CD4-positive, alpha-beta T cell treated with Interleukin-21 for 1 hour (primary cell): ENCODE measurements at regions not wholly inside any gene's neighbourhood (a gene's known extent, or its start where the extent isn't known, plus 50 kb on each side); places are given as distances from the start of the nearest gene placed in this dataset.
"Not testable (repeated sequence)": the region's sequence is repeated elsewhere in the genome, so short reads cannot be mapped to it uniquely, and the experiment has no call there.

ENCODE experiments used
- DNase-seq: peaks from one replicate; pipeline ENCODE4 v3.0.0-alpha.2; 2020

DNA sequence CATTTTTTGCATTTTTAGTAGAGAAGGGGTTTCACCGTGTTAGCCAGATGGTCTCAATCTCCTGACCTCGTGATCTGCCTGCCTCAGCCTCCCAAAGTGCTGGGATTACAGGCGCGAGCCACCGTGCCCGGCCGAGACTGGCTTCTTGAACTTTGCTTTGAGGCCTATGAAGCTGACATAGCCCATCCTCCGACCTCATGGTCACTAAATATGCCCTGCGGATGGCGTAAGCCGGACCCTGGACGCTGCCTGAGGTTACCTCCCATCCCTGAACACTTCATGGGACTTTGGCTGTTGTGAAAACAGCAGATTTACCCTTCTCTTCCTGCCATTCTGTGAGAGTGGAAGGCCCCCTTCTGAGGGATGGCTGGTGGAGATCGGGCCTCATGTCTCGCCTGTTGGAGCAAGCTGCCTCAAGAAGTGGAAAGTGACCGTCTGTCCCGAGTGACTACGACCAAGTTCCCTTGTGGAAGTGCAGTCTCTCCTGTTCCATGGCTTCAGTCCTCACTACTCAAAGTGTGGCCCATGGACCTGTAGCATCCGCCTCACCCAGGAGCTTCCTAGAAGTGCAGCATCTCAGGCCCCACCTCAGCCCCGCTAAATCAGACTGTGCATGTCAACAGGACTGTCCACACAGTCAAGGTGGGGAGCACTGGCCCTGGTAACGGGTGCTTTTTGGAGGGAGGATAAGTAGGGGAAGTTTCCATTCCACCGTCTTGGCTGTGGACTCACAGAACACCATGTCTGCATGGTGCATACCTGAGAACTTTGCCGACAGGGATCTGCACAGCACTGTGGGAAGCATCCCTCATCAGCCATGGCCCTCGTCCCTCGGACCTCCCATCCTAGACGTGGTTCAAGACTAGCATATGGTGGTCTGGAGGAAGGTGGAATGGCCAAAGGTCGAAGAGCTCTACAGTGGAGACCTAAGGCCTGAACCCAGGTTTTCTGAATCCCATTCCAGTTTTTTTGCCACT is 210.5 kb upstream of the SHH start:
- DNase-seq = no peak

DNA sequence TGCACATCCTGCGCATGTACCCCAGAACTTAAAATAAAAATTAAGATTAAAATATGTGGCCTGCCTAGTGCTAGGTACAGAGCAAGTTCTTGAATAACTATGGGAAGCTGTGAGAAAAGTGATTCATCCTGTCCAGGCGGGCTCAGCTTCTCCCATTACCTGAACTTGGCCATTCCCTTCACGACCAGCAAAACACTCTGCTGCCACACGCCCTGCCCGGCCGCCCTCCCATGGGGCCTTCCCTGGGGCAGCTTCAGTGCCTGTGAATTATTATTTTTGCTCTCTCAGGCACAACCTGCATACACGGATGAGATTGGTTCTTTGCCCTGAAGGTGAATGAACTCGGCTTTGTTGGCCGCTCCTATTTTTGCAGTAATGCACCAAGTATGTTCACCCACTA is 209.2 kb upstream of the SHH start:
- DNase-seq = no peak

DNA sequence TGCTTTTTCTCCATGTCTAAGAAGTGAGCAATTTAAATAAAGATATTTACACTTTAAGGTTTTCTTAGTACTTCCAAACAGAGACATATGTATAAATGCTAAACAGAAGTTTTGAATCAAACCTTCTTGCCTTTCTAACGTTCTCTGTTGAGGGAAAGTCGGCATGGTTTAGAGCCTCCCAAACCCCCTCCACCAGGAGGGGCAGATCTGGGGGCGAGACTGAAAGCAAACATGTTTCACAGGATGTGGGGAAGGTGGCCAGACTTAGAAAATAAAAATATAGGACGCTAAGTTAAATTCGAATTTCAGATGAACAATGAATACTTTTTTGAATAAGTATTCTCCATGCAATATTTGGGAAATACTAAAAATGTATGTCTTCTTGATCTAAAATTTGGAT is 208.3 kb upstream of the SHH start:
- no peak for DNase-seq

DNA sequence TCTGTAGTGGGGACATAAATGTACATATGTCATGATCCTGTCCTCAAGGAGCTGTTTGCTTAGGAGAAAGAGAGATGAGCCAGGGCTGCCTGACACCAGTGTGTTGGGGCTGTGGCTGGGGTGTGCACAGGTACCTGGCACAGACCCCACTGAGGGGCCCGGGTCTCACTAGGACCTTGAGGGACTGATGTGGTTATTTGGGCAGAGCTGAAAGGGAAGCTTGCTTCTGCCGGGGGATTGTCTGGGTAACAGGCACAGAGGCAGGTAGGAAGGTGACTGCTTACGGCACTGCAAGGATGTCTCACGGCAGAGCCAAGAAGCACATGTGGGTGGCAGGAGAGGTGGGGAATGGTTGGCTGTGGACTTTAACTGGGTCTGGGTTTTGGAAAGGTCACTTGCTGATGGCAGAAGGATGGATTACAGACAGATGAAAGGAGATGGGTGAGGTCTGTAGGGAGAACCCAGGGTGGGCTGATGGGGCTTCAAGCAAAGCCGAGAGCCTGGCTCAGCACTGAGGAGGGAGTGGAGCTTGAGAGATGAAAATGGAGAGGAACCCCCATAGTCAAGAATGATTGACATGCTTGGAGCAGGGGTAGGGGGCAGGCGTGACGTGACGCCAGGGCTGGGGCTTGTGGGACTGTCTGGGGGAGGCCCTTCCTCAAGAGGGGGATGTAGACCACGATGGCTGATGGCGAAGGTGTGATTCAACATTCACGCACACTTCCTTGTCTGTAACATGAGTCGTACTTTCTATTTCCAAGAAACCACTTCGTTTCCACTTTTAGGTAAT is 207.7 kb upstream of the SHH start:
- DNase-seq = no peak

DNA sequence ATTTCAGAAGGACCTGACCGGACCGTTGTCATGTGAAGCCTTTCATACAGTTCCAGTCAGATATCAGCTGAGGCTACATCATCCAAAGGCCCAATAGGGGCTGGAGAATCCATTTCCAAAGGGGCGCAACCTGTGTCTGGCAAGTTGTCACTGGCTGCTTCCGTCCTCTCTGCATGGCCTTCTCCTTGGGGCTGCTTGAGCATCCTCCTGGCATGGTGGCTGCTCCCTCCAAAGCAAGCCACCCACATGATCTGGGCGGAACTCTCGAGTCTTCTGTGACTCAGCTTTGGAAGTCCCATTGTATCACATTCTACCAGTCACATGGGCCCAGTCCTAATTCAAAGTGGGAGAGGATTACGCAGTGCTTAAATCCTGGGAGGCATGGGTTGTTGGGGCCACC is 207.0 kb upstream of the SHH start:
- no peak for DNase-seq

DNA sequence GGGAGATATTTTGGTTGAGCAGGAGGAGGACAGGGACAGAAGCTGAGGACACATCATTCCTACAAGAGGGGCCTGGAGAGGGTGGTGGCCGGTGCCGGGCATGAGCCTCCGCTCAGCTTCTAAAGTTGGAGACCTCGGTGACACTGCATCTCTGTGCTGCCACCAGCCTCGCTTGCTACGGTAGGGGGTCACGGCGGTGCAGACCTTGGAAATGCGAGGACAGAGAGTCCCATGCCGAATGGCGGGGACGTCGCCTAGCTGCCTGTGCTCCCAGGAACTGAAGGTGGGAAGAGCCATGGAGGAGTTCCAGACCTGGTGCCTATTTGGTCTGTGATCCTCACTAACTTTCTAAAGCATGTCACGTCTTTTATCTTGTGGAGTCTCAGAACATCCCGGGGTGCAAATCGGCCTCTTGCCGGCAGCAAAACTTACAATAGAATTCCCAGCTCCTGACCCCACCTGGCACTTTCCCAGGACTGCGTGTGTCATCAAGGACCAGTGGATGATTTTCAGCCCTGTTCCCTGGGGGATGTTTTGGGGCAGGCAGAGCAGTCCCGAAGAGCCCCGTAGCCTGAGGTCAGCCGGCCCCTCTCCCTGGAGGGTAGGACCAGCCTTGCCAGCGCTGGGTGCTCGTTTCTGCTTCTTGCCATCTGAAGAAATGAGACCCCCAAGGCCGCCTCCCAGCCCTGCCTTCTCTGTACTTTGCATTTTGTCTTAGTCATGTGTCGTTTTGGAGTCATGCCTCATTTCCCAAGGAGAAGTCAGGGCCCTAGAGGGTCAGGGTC is 205.8 kb upstream of the SHH start:
- no peak for DNase-seq

DNA sequence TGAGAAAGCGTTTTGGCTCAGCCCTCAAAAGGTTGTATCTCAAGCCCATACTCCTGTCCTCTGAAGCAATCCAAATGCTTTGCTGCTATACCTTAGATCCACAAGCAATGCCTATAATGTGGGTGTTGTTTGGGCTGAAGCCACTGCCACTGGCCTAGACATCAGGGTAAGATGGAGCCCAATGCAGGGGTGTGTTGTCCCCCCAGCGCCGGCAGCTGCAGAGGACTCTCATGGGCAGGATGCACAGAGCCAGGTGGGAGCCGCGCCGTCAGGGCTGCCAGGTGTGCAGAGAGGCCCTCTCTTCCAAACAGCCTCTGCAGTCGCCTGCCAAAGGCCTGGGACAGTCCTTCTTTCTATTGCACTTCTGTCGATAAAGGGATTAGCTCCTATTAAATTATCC is 205.2 kb upstream of the SHH start:
- no peak for DNase-seq

DNA sequence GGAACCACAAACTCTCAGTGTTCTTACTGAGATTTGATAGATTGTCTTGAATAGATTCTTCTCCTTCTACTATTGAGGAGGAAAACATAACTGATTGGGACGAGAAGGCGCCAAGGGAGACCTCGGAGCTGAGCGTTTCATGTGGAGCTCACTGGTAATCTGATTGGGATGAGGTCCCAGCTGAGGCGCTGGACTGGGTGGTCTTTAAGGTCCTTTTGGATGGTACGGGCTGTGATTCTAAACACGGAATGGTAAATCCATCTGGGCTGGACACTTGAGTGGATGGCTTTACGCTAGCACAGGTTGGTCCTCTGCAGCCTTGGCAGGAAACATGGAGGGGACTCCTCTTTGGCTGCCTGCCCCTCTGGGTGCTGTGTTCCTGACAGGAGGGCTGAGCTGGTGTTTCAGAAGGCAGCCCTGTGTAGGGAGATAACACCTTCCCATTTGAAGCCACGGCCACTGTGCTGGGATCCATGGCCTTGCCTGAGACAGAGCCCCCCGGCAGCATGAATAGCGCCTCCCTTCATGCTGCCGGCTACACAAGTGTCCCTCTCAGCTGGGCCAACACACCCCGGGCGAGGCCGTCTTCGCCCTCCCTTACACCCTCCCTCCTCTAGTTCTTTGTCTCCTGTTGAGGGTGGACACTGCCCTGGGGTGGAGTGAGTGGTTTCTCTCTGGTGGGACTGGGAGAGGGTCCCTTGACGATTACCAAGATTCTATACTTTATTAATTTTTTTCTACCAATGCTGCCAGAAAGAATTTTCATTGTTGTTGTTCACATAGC is 203.2 kb upstream of the SHH start:
- DNase-seq = no peak

DNA sequence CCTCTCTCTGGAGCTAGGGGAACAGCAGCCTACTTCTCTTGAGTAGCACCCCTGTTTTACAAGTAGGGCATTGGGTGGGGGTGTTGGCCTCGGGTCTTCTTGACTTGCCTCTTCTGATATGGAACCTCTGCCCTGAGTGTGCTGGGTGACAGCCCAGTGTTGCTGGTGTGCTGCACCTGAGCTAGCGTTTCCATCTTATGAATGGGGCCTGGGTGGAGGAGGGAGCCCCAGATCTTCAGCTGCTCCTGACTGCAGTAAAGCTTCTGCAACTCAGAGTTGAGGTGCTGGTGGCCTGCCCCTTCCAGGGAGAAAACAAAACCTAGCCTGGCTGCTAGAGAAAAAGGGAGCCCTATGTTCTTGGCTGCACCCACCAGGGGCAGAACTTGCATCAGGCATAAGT is 202.5 kb upstream of the SHH start:
- no peak for DNase-seq

DNA sequence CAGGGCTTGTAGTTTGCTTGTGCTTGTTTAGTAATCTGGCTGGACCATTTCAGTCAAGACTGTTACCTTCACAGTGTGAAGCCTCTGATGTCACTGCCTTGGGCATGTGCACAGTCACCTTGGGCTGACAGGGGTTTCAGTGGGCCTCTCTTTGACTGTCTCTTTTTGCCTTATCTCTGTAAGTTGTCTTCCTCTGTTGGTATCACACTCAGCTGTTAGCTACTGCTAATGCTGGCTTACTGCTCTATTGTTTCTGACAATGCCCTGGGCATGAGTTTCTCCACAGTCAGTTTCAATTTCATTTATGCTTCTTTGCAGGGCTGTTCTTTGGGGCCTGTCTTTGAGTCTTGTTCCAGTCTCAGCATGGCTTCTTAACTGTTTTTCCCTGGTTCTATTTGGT is 201.9 kb upstream of the SHH start:
- DNase-seq = no peak

DNA sequence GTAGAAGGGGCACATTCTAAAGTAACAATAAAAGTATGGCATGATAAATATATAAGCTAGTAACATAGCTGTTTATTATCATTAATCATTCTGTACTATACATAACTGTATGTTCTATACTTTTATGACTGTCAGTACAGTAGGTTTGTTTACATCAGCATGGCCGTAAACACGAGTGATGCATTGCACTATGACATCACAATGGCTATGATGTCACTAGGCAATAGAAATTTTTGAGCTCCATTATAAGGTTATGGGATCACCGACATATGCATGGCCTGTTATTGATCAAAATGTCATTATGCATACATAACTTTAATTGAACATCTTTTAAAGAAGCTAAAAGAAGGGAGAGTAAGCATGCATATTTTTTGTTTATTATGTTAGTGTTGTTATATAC is 200.1 kb upstream of the SHH start:
- DNase-seq = no peak

DNA sequence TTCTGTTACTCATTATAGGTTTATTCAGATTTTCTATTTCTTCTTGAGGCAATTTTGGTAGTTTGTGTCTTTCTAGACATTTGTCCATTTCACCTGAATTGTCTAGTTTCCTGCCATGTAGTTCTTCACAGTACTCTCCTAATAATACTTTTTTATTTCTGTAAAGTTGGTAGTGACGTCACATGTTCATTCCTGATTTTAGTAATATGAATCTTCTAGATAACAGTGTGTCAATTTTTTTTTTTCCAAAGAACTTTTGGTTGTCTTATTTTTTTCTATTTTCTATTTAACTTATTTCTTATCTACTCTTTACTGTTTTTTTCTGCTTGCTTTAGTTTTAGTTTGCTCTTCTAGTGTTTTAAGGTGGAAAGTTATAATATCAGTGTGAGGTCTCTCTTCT is 197.3 kb upstream of the SHH start:
- no peak for DNase-seq

DNA sequence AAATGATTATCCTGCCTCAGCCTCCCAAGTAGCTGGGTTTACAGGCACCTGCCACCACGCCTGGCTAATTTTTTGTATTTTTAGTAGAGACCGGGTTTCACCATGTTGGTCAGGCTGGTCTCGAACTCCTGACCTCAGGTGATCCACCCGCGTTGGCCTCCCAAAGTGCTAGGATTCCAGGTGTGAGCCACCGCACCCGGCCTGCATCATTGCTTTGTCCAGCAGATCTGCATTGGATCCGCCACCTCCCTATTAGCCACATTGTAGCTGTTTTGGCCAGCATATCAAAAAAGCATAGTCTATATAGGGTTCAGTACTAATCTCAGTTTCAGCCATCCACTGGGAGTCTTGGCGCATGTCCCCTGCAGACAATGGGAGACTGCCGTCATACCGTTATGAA is 194.6 kb upstream of the SHH start:
- not testable (repeated sequence) for DNase-seq

DNA sequence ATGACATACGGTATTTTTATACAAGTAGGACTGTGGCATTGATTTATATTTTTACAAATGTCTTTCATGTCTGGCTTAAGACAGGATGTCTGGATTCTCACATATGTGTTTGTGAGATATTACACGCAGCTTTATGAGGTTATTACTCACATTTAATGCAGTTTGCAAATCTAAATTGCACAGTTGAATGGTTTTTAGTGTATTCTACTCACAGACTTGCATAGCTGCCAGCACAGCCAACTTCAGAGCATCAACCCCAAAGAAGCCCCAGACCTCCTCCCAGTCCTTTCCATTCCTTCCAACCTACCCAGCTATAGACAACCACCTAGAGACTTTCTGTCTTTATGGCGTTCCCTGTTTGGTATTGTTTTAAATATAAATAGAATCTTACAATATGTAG is 193.8 kb upstream of the SHH start:
- DNase-seq = no peak

DNA sequence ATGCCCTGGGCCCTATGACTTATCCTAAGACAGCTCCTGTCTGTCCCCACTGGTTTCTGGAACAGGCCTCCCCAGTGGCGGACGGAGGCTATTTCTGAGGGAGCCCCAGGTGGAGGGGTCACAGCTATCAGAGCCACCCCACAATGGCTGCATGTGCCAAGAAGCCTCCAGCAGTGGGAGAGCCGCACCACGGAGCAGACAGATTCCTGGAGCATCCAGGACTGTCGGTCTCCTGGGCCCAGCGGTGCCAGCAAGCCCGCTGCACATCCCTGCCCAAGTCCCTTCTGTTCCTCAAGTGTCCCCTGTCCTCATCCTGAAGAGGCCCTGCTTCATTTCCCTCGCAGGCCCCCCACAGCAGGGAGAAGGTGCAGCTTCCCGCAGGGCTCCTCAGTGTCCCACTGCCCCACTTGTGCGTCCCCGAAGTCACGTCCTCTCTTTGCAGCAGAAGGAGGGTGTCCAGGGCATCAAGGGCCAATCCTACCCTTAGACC is 193.0 kb upstream of the SHH start:
- DNase-seq = no peak

DNA sequence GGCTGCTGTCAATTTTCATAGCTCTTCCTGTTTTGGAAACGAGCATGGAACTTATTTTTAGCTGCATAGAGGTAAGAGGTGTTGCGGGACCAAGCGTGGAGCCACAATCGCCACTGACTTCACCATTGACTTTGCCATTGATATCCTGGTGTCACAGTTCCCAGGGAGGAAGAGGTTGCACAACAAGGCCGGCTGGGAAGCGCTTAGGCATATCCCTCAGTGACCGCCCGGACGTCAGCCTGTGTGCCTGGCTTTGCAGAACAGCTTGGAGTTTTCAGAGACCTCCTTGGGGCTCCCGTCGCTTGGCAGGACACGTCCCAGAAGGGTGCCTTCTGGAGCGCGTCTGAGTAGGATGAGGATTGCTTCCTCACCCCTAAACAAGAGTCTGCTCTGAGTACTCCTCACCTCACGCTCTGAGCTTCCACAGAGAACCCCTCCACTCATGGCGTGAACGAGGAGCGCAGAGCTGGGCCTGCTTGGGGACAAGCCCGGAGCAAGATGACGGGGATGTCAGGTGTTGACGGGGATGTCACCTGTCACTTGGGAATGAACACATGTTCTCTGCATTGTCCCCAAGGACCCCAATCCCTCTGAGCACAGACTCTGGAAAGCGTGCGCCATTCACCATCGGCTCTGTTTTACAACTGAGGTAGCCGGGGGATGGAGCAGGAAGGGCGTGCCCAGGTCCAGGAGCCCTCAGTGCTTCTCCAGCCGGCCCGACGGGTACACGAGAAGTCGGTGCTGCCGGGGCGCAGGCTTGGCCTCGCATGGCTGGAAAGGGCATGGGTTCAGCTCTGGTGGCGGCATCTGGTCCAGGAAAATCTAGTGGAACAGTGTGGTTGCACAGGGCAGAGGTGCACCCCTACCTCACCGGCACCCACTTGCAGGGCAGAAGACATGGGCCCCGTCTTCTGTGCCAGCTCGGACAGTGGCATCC is 192.3 kb upstream of the SHH start:
- no peak for DNase-seq

DNA sequence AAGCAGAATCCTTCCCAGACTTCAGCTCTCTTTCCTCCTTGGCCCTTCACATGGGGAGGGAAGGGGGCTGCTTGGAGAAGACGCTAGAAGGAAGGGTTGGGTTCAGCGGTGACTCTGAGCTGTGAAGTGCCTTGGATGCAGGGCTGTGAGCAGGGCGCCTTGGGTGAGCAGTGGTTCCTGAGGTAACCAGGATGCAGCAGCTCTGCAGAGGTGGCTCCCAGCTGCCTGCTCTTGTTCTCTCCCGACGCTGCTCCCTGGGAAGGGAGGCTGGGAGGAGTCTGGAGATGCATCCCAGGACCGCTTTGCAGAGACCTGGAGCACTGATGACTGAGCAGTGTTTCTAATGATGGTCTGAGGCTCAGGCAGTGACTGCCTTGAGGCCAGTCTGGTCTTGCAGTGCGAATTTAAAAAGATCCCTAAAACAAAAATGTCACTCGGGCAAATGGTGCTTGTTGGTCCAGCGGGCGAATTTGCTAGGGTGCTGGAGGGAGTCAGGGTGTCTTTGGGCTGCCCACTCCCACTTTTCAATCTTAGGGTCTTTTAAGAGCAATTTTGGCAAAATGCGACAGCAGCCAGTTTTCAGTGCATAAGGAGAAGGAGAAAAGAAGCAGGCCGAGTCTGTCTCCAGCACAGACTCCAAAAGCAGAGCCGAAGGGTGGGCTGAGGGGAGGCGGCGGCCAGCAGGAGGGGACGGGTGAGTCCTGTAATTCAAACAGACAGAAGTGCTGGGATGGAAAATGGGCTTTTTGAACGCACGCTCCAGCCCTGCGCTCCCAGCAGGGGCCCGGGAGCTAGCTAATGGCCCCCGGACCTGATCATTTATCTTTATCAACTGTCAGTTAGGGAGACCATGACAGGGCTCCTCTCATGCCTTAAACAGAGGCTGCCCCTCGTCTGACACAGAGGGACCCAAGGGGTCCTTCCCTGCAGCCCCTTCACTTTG is 191.2 kb upstream of the SHH start:
- no peak for DNase-seq

DNA sequence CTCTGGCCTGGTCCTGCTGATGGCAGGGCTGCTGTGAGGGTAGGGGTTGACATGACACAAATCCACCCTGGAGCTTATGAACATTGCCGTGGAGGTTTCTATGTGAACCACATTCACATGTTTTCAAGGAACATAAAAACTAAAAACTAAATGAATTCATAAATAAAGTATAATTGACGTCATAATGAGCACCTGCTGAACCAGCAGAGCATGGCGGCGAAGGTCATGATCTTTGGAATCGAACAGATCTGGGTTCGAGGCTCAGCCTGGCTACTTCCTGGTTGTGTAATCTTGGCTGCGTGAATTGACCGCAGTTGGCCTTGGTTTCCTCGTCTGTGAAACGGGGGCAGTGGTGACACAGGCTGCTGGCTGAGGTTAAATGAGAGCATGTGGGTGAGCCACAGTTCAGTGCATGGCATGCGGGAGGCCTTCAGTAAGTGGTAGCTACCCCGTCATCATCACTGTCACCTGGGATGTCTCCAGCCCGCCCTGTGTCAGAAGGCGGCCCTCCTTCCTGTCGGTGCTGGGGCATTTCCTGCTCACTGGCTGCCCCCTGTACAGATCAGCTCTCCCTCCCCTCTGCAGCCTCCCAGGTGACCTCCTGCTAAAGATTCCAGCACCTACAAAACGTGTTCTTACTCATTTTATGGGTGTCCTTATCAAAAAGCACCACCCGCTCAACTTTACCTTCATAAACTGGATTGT is 190.3 kb upstream of the SHH start:
- no peak for DNase-seq
